ENCODE measurements at regions not wholly inside any gene's neighbourhood (a gene's known extent, or its start where the extent isn't known, plus 50 kb on each side); places are given as distances from the start of the nearest gene placed in this dataset.

GRCh38 chr13:105816994-105817393 lies 718.5 kb downstream of the EFNB2 start:
- Histone ChIP-seq H3K27ac (no peak overlapping the region), H3K36me3 (no peaks in the 10 kb centered on the region), H3K27me3 (no peaks in the 10 kb centered on the region), H3K4me3 (no peak overlapping the region), H3K4me1 (no peaks in the 10 kb centered on the region), H3K9me3 (no peaks in the 10 kb centered on the region)
- no peak for ATAC-seq
- 53 to 62% methylated on average over 4 of the region's 4 CpGs for WGBS, 2 donors (ENCODE audit: low coverage in 1 of 2)
- TF ChIP-seq CTCF (IDR thresholded peaks at IDR 0.05) (no peak), POLR2AphosphoS5 (IDR thresholded peaks at IDR 0.05) (no peak), POLR2A (IDR thresholded peaks at IDR 0.05) (no peak), EP300 (IDR thresholded peaks at IDR 0.05) (no peak)

GRCh38 chr13:105814902-105815250 lies 720.6 kb downstream of the EFNB2 start:
- no peaks in the 10 kb centered on the region for H3K27me3 ChIP-seq
- TF ChIP-seq POLR2AphosphoS5 (IDR thresholded peaks at IDR 0.05) (no peak), POLR2A (IDR thresholded peaks at IDR 0.05) (no peak), EP300 (IDR thresholded peaks at IDR 0.05) (no peak), CTCF (IDR thresholded peaks at IDR 0.05) (no peak)
- H3K36me3 ChIP-seq = no peaks in the 10 kb centered on the region
- no peaks in the 10 kb centered on the region for H3K9me3 ChIP-seq
- H3K4me1 ChIP-seq = no peaks in the 10 kb centered on the region
- no peak overlapping the region for H3K4me3 ChIP-seq
- no peak overlapping the region for H3K27ac ChIP-seq
- 67 to 73% methylated on average over 3 to 4 of the region's 4 CpGs for WGBS, 2 donors (ENCODE audit: low coverage in 1 of 2)
- no peak for ATAC-seq

- Histone ChIP-seq H3K9me3 (no peaks in the 10 kb centered on the region), H3K36me3 (no peaks in the 10 kb centered on the region), H3K4me3 (no peak overlapping the region), H3K27ac (no peak overlapping the region), H3K4me1 (no peaks in the 10 kb centered on the region), H3K27me3 (no peaks in the 10 kb centered on the region)
- no peak for ATAC-seq
- TF ChIP-seq POLR2AphosphoS5 (IDR thresholded peaks at IDR 0.05) (no peak), EP300 (IDR thresholded peaks at IDR 0.05) (no peak)
- 68 to 74% methylated on average over 4 to 5 of the region's 5 CpGs for WGBS, 2 donors (ENCODE audit: low coverage in 1 of 2)
Measured at GRCh38 chr13:105814219-105814901, 721.1 kb downstream of the EFNB2 start.

GRCh38 chr13:105806628-105806920 lies 728.9 kb downstream of the EFNB2 start:
- Histone ChIP-seq H3K9me3 (no peaks in the 10 kb centered on the region), H3K27me3 (no peaks in the 10 kb centered on the region), H3K4me1 (no peaks in the 10 kb centered on the region), H3K36me3 (no peaks in the 10 kb centered on the region), H3K27ac (no peak overlapping the region), H3K4me3 (no peak overlapping the region)
- ATAC-seq = no peak
- 11 to 37% methylated on average over 3 of the region's 3 CpGs for WGBS, 2 donors (ENCODE audit: low coverage in 1 of 2)
- TF ChIP-seq EP300 (IDR thresholded peaks at IDR 0.05) (no peak), POLR2AphosphoS5 (IDR thresholded peaks at IDR 0.05) (peak; percentile 16)

GRCh38 chr13:105805892-105806627 lies 729.4 kb downstream of the EFNB2 start:
- Histone ChIP-seq H3K36me3 (no peaks in the 10 kb centered on the region), H3K4me3 (no peak overlapping the region), H3K4me1 (no peaks in the 10 kb centered on the region), H3K9me3 (no peaks in the 10 kb centered on the region), H3K27me3 (no peaks in the 10 kb centered on the region), H3K27ac (no peak overlapping the region)
- ATAC-seq = no peak
- 28 to 57% methylated on average over 5 to 6 of the region's 6 CpGs for WGBS, 2 donors (ENCODE audit: low coverage in 1 of 2)
- TF ChIP-seq POLR2AphosphoS5 (IDR thresholded peaks at IDR 0.05) (no peak), EP300 (IDR thresholded peaks at IDR 0.05) (no peak), CTCF (IDR thresholded peaks at IDR 0.05) (no peak), POLR2A (IDR thresholded peaks at IDR 0.05) (no peak)

GRCh38 chr13:105804561-105805190 lies 730.8 kb downstream of the EFNB2 start:
- no peak overlapping the region for H3K4me3 ChIP-seq
- TF ChIP-seq POLR2A (IDR thresholded peaks at IDR 0.05) = no peak
- TF ChIP-seq CTCF (IDR thresholded peaks at IDR 0.05) = no peak
- TF ChIP-seq POLR2AphosphoS5 (IDR thresholded peaks at IDR 0.05) = no peak
- TF ChIP-seq EP300 (IDR thresholded peaks at IDR 0.05) = no peak
- H3K9me3 ChIP-seq = no peaks in the 10 kb centered on the region
- no peaks in the 10 kb centered on the region for H3K27me3 ChIP-seq
- H3K27ac ChIP-seq = no peak overlapping the region
- no peaks in the 10 kb centered on the region for H3K36me3 ChIP-seq
- WGBS, 2 donors (ENCODE audit: low coverage in 1 of 2) = 24 to 38% methylated on average over 3 of the region's 3 CpGs
- H3K4me1 ChIP-seq = no peaks in the 10 kb centered on the region
- no peak for ATAC-seq

Data from gastroesophageal sphincter (tissue), 4 donors.